Tibial nerve (tissue), 4 donors: ENCODE measurements at regions not wholly inside any gene's neighbourhood (a gene's known extent, or its start where the extent isn't known, plus 50 kb on each side); places are given as distances from the start of the nearest gene placed in this dataset.
"Not testable (repeated sequence)": the region's sequence is repeated elsewhere in the genome, so short reads cannot be mapped to it uniquely, and the experiment has no call there.

Experiments used
- EP300 ChIP-seq, 2 donors: sonication (generic); formaldehyde crosslinking; IDR thresholded peaks; one replicate each; pipeline ENCODE4 v1.6.1; 2017; ENCODE audit warnings: antibody characterized with exemption in 2 of 2, mild to moderate bottlenecking in 1 of 2
- POLR2A ChIP-seq, 2 donors: fragments of 450-650 bp; IDR thresholded peaks; one replicate each; pipeline ENCODE4 v1.6.1; 2017; ENCODE audit warnings: antibody characterized with exemption in 2 of 2, mild to moderate bottlenecking in 2 of 2, moderate library complexity in 2 of 2
- TF ChIP-seq, protein P1 (sequence below), 5 experiments: fragments of 200-600 bp in 3 of 5; fragments of 450-650 bp in 2 of 5; sonication (generic) in 3 of 5; IDR thresholded peaks; one replicate each; pipeline ENCODE4 v1.5.1; 2016 to 2019; ENCODE audit warnings: antibody characterized with exemption in 5 of 5, mild to moderate bottlenecking in 3 of 5, moderate library complexity in 2 of 5

DNA sequence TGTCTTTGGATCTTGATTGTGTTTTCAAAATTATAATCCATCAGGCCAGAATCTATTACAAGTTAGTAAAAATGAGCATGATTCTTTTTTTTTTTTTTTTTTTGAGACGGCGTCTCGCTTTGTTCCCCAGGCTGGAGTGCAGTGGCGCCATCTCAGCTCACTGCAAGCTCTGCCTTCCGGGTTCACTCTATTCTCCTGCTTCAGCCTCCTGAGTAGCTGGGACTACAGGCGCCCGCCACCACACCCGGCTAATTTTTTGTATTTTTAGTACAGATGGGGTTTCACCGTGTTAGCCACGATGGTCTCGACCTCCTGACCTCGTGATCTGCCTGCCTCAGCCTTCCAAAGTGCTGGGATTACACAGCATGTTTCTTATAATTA lies 258.8 kb downstream of the ANAPC1 start:
- TF ChIP-seq, protein P1, sequence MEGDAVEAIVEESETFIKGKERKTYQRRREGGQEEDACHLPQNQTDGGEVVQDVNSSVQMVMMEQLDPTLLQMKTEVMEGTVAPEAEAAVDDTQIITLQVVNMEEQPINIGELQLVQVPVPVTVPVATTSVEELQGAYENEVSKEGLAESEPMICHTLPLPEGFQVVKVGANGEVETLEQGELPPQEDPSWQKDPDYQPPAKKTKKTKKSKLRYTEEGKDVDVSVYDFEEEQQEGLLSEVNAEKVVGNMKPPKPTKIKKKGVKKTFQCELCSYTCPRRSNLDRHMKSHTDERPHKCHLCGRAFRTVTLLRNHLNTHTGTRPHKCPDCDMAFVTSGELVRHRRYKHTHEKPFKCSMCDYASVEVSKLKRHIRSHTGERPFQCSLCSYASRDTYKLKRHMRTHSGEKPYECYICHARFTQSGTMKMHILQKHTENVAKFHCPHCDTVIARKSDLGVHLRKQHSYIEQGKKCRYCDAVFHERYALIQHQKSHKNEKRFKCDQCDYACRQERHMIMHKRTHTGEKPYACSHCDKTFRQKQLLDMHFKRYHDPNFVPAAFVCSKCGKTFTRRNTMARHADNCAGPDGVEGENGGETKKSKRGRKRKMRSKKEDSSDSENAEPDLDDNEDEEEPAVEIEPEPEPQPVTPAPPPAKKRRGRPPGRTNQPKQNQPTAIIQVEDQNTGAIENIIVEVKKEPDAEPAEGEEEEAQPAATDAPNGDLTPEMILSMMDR (IDR thresholded peaks at IDR 0.05): not testable (repeated sequence)
- TF ChIP-seq POLR2A, EP300 (IDR thresholded peaks at IDR 0.05): not testable (repeated sequence)
